HG03159 (cell line): ENCODE measurements at regions not wholly inside any gene's neighbourhood (a gene's known extent, or its start where the extent isn't known, plus 50 kb on each side); places are given as distances from the start of the nearest gene placed in this dataset.

Experiments used
- ATAC-seq: cut with Tn5 transposase; IDR thresholded peaks from one replicate; pipeline ENCODE4 v1.9.1; 2021; ENCODE audit warnings: mild to moderate bottlenecking, moderate library complexity; ENCODE audit not compliant: unreplicated experiment

GRCh38 chrX:80098038-80098437 is 83.5 kb downstream of the TBX22 start:
- no peak for ATAC-seq

- ATAC-seq = no peak
Measured at GRCh38 chrX:80120335-80120734, 105.8 kb downstream of the TBX22 start.

GRCh38 chrX:80138938-80139337 is 124.4 kb downstream of the TBX22 start:
- no peak for ATAC-seq

- no peak for ATAC-seq
Measured at GRCh38 chrX:80139564-80139963, 125.0 kb downstream of the TBX22 start.

- ATAC-seq = no peak
Measured at GRCh38 chrX:80170581-80170980, 156.0 kb downstream of the TBX22 start.

GRCh38 chrX:80173261-80173660 is 158.7 kb downstream of the TBX22 start:
- no peak for ATAC-seq

GRCh38 chrX:80174925-80175574 is 160.5 kb downstream of the TBX22 start:
- ATAC-seq = no peak

- no peak for ATAC-seq
Measured at GRCh38 chrX:80181079-80181478, 166.5 kb downstream of the TBX22 start.

- no peak for ATAC-seq
Measured at GRCh38 chrX:80184854-80185253, 170.3 kb downstream of the TBX22 start.

GRCh38 chrX:80206647-80207046 is 192.1 kb downstream of the TBX22 start:
- no peak for ATAC-seq

GRCh38 chrX:80207327-80207726 is 192.8 kb downstream of the TBX22 start:
- ATAC-seq = no peak

GRCh38 chrX:80216086-80216485 is 201.5 kb downstream of the TBX22 start:
- ATAC-seq = no peak

GRCh38 chrX:80223982-80224579 is 196.2 kb upstream of the TENT5D start:
- no peak for ATAC-seq

GRCh38 chrX:80229626-80230025 is 190.6 kb upstream of the TENT5D start:
- ATAC-seq = no peak

GRCh38 chrX:80237072-80237471 is 183.2 kb upstream of the TENT5D start:
- ATAC-seq = no peak

GRCh38 chrX:80246271-80246670 is 174.0 kb upstream of the TENT5D start:
- no peak for ATAC-seq

- no peak for ATAC-seq
Measured at GRCh38 chrX:80266287-80266686, 154.0 kb upstream of the TENT5D start.

- ATAC-seq = no peak
Measured at GRCh38 chrX:80266979-80267378, 153.3 kb upstream of the TENT5D start.

GRCh38 chrX:80267790-80268189 is 152.5 kb upstream of the TENT5D start:
- no peak for ATAC-seq

GRCh38 chrX:80282535-80282934 is 137.7 kb upstream of the TENT5D start:
- ATAC-seq = no peak

GRCh38 chrX:80285131-80285773 is 135.0 kb upstream of the TENT5D start:
- peak; percentile 71 for ATAC-seq

- ATAC-seq = no peak
Measured at GRCh38 chrX:80290834-80291233, 129.4 kb upstream of the TENT5D start.
